HG03159 (cell line): ENCODE measurements at regions not wholly inside any gene's neighbourhood (a gene's known extent, or its start where the extent isn't known, plus 50 kb on each side); places are given as distances from the start of the nearest gene placed in this dataset.

Experiments
- ATAC-seq: cut with Tn5 transposase; IDR thresholded peaks from one replicate; pipeline ENCODE4 v1.9.1; 2021; ENCODE audit warnings: mild to moderate bottlenecking, moderate library complexity; ENCODE audit not compliant: unreplicated experiment

DNA sequence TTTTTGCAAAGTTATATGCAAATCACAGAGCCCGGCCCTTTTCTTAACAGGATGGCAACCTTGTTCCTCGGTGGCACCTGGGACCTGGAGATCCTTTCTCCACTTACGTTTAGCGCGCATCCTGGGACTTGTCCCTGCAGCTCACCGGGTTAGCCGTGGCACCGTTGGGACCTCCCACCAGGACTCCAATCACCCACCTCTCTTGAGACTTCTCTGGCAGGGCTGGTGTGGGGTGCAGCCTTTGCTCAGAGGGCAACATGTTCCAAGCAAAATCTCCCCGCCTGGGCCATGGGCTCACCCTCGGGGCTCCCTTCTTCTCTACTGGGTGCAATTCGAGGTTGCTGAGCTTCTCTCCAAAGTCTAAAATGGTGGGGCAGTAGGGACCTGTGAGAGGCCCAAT, 211.9 kb upstream of the UMPS start:
- ATAC-seq = no peak

GRCh38 chr3:124519591-124520194, 210.6 kb upstream of the UMPS start:
- ATAC-seq = no peak

DNA sequence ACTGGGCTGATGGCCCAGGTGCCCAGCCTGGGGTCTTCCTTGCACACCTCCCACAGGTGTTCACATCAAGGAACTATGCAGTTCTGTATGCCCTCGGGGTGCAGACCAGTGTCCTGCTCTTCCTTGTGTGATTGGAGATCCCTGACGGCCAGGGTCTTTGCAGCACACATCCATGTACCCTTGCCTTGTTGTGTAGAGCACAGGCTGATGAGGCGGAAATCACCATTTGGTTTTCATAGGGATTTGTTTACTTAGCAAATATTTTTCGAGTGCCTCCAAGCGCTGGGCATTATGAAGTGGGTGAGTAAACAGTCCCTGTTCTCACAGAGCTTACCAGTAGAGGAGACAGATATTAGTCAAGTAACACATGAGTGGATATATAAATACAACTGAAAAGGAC, 209.3 kb upstream of the UMPS start:
- ATAC-seq = no peak

GRCh38 chr3:124522082-124522625, 208.1 kb upstream of the UMPS start:
- ATAC-seq = no peak

DNA sequence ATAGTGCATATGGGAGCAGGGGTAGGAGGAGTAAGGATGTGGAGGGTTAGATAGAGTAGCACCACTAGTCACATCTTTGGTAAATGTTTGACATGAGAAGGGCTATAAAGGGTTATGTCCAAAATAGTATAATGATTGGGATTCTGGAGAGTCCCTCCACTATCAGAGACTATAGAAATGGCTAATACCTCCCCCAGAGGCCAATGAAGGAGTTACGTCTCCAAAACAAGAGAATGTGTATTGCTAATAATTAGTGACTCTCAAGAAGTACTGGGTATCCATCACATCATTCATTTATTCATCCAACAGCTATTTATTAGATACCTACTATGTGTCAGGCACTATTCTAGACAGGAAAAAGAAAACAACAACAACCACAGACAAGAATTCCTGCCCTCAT, 203.7 kb upstream of the UMPS start:
- no peak for ATAC-seq

DNA sequence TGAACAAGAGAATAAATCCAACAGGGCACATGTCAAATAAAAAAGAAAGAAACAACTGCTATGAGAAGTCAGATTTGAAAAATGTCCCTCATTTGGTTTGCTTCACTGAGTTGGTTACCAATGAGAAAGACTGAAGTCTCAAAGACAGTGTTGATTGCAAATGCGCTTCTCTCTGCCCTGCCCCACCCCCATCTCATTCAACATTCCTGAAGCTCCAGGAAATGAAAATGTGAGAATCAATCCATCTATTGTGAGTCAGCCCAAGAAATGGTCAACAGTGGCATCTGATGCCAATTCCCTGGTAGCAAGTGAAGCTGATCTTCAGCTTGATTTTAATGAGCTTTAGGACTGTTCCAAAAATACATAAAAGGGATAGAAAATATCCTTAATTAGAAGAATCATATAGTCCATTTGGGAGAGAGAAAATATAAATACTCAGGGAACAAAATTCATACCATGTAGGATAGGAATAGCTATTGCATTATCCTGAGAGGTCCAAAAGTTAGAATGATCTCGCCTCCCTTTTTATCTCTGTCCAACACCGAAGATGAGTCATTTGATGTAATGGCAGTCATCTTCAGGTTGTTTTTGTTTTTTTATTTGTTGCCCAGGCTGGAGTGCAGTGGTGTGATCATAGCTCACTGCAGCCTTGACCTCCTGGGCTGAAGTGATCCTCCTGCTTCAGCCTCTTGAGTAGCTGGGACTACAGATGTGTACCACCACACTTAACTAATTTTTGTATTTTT, 200.3 kb upstream of the UMPS start:
- ATAC-seq = no peak

- ATAC-seq = no peak
These were observed 199.3 kb upstream of the UMPS start for GRCh38 chr3:124530916-124531315.

- no peak for ATAC-seq
These were observed 198.2 kb upstream of the UMPS start for GRCh38 chr3:124532071-124532470.

GRCh38 chr3:124535306-124535705, 194.9 kb upstream of the UMPS start:
- no peak for ATAC-seq

- no peak for ATAC-seq
These were observed 189.6 kb upstream of the UMPS start for GRCh38 chr3:124540550-124541211.

- ATAC-seq = no peak
These were observed 187.9 kb upstream of the UMPS start for GRCh38 chr3:124542214-124542869.

GRCh38 chr3:124545891-124546290, 184.4 kb upstream of the UMPS start:
- ATAC-seq = no peak

DNA sequence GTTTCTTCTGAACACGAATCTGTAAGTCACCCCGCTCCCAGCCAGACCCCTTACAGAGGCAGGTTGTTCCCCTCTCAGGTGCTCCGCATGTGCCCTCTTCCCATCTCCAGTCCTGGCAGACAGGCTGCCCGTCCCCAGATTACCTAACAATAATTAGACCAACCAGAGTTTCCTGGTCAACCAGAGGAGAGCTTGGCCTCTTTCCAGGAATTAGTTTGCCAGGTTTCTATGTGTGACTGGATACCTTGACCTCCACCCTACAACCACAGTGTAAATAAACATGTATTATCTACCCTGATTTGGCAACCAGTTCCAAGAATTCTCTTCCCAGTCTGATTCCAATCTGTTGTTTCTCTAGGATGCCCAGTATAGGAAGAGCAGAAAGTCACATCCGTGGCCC, 178.0 kb upstream of the UMPS start:
- no peak for ATAC-seq

GRCh38 chr3:124553178-124553577, 177.1 kb upstream of the UMPS start:
- no peak for ATAC-seq

- ATAC-seq = no peak
These were observed 173.6 kb upstream of the UMPS start for GRCh38 chr3:124556636-124557035.

DNA sequence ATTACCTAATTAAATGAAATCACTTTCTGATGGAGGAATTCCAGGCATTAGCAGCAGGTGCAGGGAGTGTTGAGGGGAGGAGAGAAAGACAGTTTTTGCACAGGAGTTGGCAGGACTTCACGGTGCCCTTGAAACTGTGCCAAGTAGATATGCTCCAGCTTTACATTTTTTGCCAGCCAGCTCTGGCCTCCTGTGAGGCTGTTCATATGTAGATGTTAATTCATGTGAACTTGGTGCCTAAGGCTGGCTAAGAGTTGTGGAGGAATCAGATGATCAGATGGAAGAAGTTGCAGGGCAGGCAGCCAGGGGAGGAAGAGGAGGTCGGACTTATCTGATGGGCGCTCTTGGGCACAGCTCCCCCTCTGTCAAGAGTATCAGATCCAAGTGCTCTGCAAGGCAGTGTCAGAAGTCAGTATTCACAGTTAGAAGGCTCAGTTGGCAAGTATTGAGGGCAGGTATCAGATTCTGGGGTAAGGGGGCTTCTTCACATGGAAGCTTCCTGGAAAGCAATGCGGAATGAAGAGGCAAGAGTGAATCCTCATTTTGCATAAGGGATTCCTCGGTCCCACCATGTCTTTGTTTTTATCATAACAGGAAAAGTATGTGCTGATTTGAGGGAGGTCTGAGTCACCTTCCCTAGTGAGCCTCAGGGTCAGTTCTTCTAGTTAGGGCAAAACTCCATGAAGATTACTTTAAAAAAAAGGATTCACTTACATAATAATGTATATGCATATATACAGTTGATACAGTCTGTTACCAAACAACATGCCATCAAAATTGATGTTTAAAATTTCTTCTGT, 172.6 kb upstream of the UMPS start:
- ATAC-seq = no peak

GRCh38 chr3:124558991-124559845, 171.0 kb upstream of the UMPS start:
- ATAC-seq = no peak

DNA sequence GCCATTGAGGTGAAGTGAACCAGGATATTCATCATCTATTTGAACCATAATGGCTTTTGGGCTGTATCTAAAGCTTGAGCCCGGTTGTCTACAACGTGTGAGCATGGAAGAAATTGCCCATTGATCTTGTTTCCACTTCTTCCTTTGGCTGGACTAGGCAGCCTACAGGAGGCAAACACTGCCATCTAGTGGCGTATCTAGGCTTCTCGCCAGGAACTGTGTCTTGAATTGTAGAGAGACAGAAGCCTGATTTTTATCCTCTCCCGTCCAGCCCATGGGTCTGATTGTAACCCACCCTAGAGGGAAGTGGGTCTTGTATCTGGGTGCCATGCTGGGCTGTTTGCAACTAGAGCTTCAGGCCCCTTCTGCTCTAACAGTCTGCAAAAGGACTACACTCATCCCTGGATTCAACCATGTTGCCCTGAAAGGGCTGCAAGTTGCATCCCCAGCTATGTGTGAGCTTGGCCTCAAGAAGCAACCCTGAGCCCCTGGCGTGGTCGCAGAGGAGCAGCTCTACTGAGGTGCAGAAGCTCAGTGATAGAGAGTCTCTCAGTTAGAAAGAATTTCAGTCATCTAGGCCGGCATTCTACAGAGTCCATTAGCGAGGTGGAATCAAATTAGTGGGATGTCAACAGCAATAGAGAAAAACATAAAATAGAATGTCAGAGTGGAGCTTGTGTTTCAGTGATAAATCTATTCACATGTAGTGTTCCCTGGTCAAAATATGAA, 170.2 kb upstream of the UMPS start:
- ATAC-seq = peak; percentile 49

DNA sequence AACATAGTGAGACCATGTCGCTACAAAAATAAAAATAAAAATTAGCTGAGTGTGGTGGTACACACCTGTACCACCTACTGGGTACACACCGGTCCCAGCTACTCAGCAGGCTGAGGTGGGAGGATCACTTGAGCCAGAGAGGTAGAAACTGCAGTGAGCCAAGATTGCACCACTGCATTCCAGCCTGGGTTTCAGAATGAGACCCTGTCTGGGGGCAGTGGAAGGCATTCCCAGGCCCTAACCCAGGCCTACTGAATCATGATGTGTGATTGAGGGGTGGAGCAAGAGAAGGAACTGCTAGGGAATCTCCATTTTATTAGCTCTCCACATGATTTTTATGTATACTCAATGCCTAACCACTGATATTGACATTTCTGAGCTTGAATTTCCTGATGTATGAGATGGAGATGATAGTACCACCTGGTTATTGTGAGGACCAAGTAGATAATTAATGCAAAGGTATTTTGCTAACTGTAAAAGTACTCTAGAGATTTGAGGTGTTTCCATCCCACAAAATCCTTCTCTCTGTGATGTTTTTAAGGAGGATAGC, 169.5 kb upstream of the UMPS start:
- no peak for ATAC-seq
